ENCODE measurements at regions not wholly inside any gene's neighbourhood (a gene's known extent, or its start where the extent isn't known, plus 50 kb on each side); places are given as distances from the start of the nearest gene placed in this dataset.

- DNase-seq (no peak), ATAC-seq (no peak)
- H3K36me3 ChIP-seq, result no peaks in the 10 kb centered on the region
- TF ChIP-seq CTCF (IDR thresholded peaks at IDR 0.05), result no peak
- no peak for TF ChIP-seq POLR2A (IDR thresholded peaks at IDR 0.05)
- no peak overlapping the region for H3K4me3 ChIP-seq
- no peaks in the 10 kb centered on the region for H3K4me1 ChIP-seq
- no peaks in the 10 kb centered on the region for H3K9me3 ChIP-seq
- peaks cover 0 to 33% (median 0%) of the 10 kb centered on the region in 9 donors for H3K27me3 ChIP-seq
- H3K27ac ChIP-seq, result no peak overlapping the region
- 88 to 97% (median 95%) methylated on average over 1 of the region's 1 CpG for WGBS, 4 donors
- intact Hi-C loops (cut with DNase I), result no loop called here
Observed at GRCh38 chrX:16012250-16012649, 111.1 kb upstream of the GRPR start.

GRCh38 chrX:16005917-16006316 is 117.4 kb upstream of the GRPR start:
- no peak for TF ChIP-seq CTCF (IDR thresholded peaks at IDR 0.05)
- no peak for TF ChIP-seq POLR2A (IDR thresholded peaks at IDR 0.05)
- intact Hi-C loops (cut with DNase I), result no loop called here
- no peaks in the 10 kb centered on the region for H3K9me3 ChIP-seq
- H3K27ac ChIP-seq, result no peak overlapping the region
- H3K36me3 ChIP-seq, result no peaks in the 10 kb centered on the region
- no peak overlapping the region for H3K4me3 ChIP-seq
- no peaks in the 10 kb centered on the region for H3K4me1 ChIP-seq
- peaks cover 0 to 13% (median 0%) of the 10 kb centered on the region in 9 donors for H3K27me3 ChIP-seq
- WGBS, 4 donors, result 58 to 78% (median 63%) methylated on average over 2 of the region's 2 CpGs
- no peak for ATAC-seq
- no peak for DNase-seq

- no peak for ATAC-seq
- no peaks in the 10 kb centered on the region for H3K4me1 ChIP-seq
- H3K9me3 ChIP-seq, result no peaks in the 10 kb centered on the region
- WGBS, 4 donors, result 24 to 40% (median 35%) methylated on average over 1 of the region's 1 CpG
- H3K27ac ChIP-seq, result no peak overlapping the region
- TF ChIP-seq CTCF (IDR thresholded peaks at IDR 0.05) (no peak), POLR2A (IDR thresholded peaks at IDR 0.05) (no peak)
- H3K4me3 ChIP-seq, result no peak overlapping the region
- H3K36me3 ChIP-seq, result no peaks in the 10 kb centered on the region
- H3K27me3 ChIP-seq, result peaks cover 0 to 20% (median 0%) of the 10 kb centered on the region in 9 donors
- DNase-seq, result no peak
- intact Hi-C loops (cut with DNase I), result no loop called here
Observed at GRCh38 chrX:16002185-16002584, 121.2 kb upstream of the GRPR start.

GRCh38 chrX:15998350-15998749 is 125.0 kb upstream of the GRPR start:
- ATAC-seq, result no peak
- TF ChIP-seq CTCF (IDR thresholded peaks at IDR 0.05), result no peak
- no peak for TF ChIP-seq POLR2A (IDR thresholded peaks at IDR 0.05)
- 47 to 84% (median 64%) methylated on average over 2 of the region's 2 CpGs for WGBS, 4 donors

More at GRCh38 chrX:15998350-15998749, 125.0 kb upstream of the GRPR start:
- Histone ChIP-seq H3K4me1 (no peaks in the 10 kb centered on the region), H3K4me3 (no peak overlapping the region), H3K27ac (no peak overlapping the region), H3K9me3 (peaks cover 0 to 11% (median 0%) of the 10 kb centered on the region in 12 donors), H3K27me3 (peaks cover 0 to 39% (median 0%) of the 10 kb centered on the region in 9 donors), H3K36me3 (no peaks in the 10 kb centered on the region)
- no peak for DNase-seq
- intact Hi-C loops (cut with DNase I), result no loop called here
